HG03442 (cell line): ENCODE measurements at regions not wholly inside any gene's neighbourhood (a gene's known extent, or its start where the extent isn't known, plus 50 kb on each side); places are given as distances from the start of the nearest gene placed in this dataset.

Source experiments
- ATAC-seq: cut with Tn5 transposase; IDR thresholded peaks from one replicate; pipeline ENCODE4 v1.9.1; 2021; ENCODE audit warnings: mild to moderate bottlenecking, moderate library complexity; ENCODE audit not compliant: unreplicated experiment

GRCh38 chr2:51490576-51491234, 458.8 kb upstream of the NRXN1 start:
- no peak for ATAC-seq

GRCh38 chr2:51484605-51485004, 452.7 kb upstream of the NRXN1 start:
- ATAC-seq, result no peak

GRCh38 chr2:51483720-51484119, 451.8 kb upstream of the NRXN1 start:
- ATAC-seq, result no peak

GRCh38 chr2:51472783-51473182, 440.9 kb upstream of the NRXN1 start:
- no peak for ATAC-seq

- no peak for ATAC-seq
Measured at GRCh38 chr2:51472300-51472699, 440.4 kb upstream of the NRXN1 start.

- ATAC-seq, result no peak
Measured at GRCh38 chr2:51469102-51469501, 437.2 kb upstream of the NRXN1 start.

- no peak for ATAC-seq
Measured at GRCh38 chr2:51465326-51465725, 433.4 kb upstream of the NRXN1 start.

GRCh38 chr2:51454177-51454576, 422.2 kb upstream of the NRXN1 start:
- ATAC-seq, result no peak

GRCh38 chr2:51448911-51449310, 417.0 kb upstream of the NRXN1 start:
- no peak for ATAC-seq

- ATAC-seq, result no peak
Measured at GRCh38 chr2:51441786-51442185, 409.9 kb upstream of the NRXN1 start.

- ATAC-seq, result no peak
Measured at GRCh38 chr2:51424418-51424817, 392.5 kb upstream of the NRXN1 start.

- ATAC-seq, result no peak
Measured at GRCh38 chr2:51420511-51420910, 388.6 kb upstream of the NRXN1 start.

GRCh38 chr2:51413726-51414125, 381.8 kb upstream of the NRXN1 start:
- ATAC-seq, result no peak

- no peak for ATAC-seq
Measured at GRCh38 chr2:51410331-51410730, 378.4 kb upstream of the NRXN1 start.

GRCh38 chr2:51409920-51410319, 378.0 kb upstream of the NRXN1 start:
- no peak for ATAC-seq

GRCh38 chr2:51404226-51404625, 372.3 kb upstream of the NRXN1 start:
- no peak for ATAC-seq

GRCh38 chr2:51401546-51401945, 369.6 kb upstream of the NRXN1 start:
- no peak for ATAC-seq

- no peak for ATAC-seq
Measured at GRCh38 chr2:51387235-51387634, 355.3 kb upstream of the NRXN1 start.

GRCh38 chr2:51379997-51380396, 348.1 kb upstream of the NRXN1 start:
- no peak for ATAC-seq

GRCh38 chr2:51368250-51368649, 336.3 kb upstream of the NRXN1 start:
- ATAC-seq, result no peak

GRCh38 chr2:51350100-51350499, 318.2 kb upstream of the NRXN1 start:
- no peak for ATAC-seq

- no peak for ATAC-seq
Measured at GRCh38 chr2:51344886-51345285, 313.0 kb upstream of the NRXN1 start.
